Lower lobe of right lung (tissue), 2 donors: ENCODE measurements at regions not wholly inside any gene's neighbourhood (a gene's known extent, or its start where the extent isn't known, plus 50 kb on each side); places are given as distances from the start of the nearest gene placed in this dataset.
A peak's percentile ranks its signal among the peaks of the same experiment; 100 is the strongest.

Experiments used
- ATAC-seq, 2 donors: fragments of 200-7000 bp; cut with Tn5 transposase; one replicate each; pipeline ENCODE4 v1.9.1; 2020 to 2022; ENCODE audit warnings: mild to moderate bottlenecking in 2 of 2, moderate library complexity in 2 of 2
- DNase-seq: peaks from one replicate; pipeline ENCODE4 v3.0.0-alpha.2; 2020
- H3K27ac ChIP-seq: fragments of 200-600 bp; one replicate; pipeline ENCODE4 v1.8.0; 2022
- H3K27me3 ChIP-seq: fragments of 200-600 bp; one replicate; pipeline ENCODE4 v1.8.0; 2022; ENCODE audit warnings: low read depth
- H3K36me3 ChIP-seq: fragments of 200-600 bp; one replicate; pipeline ENCODE4 v1.8.0; 2022; ENCODE audit warnings: mild to moderate bottlenecking
- H3K4me1 ChIP-seq: fragments of 200-600 bp; one replicate; pipeline ENCODE4 v1.8.0; 2022
- H3K4me3 ChIP-seq: fragments of 200-600 bp; one replicate; pipeline ENCODE4 v1.8.0; 2022; ENCODE audit warnings: mild to moderate bottlenecking
- H3K9me3 ChIP-seq: fragments of 200-600 bp; one replicate; pipeline ENCODE4 v1.8.0; 2022
- CTCF ChIP-seq: fragments of 200-600 bp; IDR thresholded peaks from one replicate; pipeline ENCODE4 v1.8.0; 2022; ENCODE audit warnings: antibody characterized with exemption, mild to moderate bottlenecking
- intact Hi-C: fragments of 100-400 bp; cut with DNase I; formaldehyde crosslinking; loops from one replicate; pipeline ENCODE4 v1.11.0; 2022
- donor health status: DM: no; HTN: yes; CAD: no; lungs with severe emphysema.

GRCh38 chr2:164439885-164440284 lies 181.4 kb downstream of the GRB14 start:
- Histone ChIP-seq H3K36me3 (no peaks in the 10 kb centered on the region), H3K27me3 (no peaks in the 10 kb centered on the region), H3K9me3 (no peaks in the 10 kb centered on the region), H3K4me3 (no peak overlapping the region), H3K4me1 (no peaks in the 10 kb centered on the region), H3K27ac (no peak overlapping the region)
- no peak for ATAC-seq
- intact Hi-C loops = no loop called here
- no peak for DNase-seq
- no peak for TF ChIP-seq CTCF

DNA sequence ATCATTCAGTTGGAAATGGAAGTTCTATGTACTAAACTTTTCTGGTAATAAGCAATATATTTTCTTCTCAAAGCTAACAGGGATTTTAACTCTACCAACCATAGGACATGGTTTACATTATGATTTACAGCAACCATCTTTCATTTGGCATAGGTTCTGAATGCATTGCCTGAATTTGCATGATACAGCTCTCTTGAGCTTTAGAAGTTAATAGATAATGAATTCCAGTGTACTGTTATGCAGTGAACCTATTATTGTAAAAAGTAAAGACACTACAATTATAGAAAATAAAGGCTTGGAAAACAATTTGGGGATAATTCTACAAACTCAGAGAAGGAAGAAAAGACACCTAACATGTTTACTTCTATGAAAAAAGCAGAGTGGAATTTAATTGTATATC lies 182.0 kb downstream of the GRB14 start:
- TF ChIP-seq CTCF = no peak
- intact Hi-C loops = no loop called here
- no peak for ATAC-seq
- no peaks in the 10 kb centered on the region for H3K4me1 ChIP-seq
- no peak overlapping the region for H3K4me3 ChIP-seq
- no peak overlapping the region for H3K27ac ChIP-seq
- no peaks in the 10 kb centered on the region for H3K27me3 ChIP-seq
- H3K36me3 ChIP-seq = no peaks in the 10 kb centered on the region
- no peaks in the 10 kb centered on the region for H3K9me3 ChIP-seq
- DNase-seq = no peak

DNA sequence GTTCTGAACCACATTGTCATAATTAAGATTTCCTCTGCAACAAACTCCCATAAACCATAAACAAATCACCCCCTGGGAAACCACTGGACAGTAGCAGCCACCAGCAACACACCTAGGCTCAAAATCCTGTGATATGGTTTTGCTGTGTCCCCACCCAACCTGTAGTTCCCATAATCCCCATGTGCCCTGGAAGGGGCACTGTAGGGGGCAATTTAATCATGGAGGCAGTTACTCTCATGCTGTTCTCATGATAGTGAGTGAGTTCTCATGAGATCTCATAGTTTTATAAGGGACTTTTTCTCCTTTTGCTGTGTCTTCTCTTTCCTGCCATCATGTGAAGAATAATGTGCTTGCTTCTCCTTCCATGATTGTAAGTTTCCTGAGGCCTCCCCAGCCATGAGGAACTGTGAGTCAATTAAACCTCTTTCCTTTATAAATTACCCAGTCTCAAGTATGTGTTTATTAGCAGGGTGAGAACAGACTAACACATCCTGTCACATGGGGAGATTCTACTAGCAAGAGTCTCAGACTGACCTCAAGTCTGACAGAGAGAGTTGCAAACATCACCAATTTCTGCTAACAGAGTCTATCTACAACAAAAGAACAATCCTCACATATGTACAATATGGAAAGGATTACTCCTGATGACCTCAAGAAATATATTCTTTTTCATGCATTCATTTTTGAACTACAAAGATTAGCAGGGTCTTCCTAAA lies 182.6 kb downstream of the GRB14 start:
- H3K9me3 ChIP-seq = no peaks in the 10 kb centered on the region
- H3K4me1 ChIP-seq = no peaks in the 10 kb centered on the region
- H3K4me3 ChIP-seq = no peak overlapping the region
- H3K27ac ChIP-seq = no peak overlapping the region
- no peaks in the 10 kb centered on the region for H3K36me3 ChIP-seq
- intact Hi-C loops = no loop called here
- DNase-seq (no peak), ATAC-seq (no peak)
- no peaks in the 10 kb centered on the region for H3K27me3 ChIP-seq
- no peak for TF ChIP-seq CTCF

- Histone ChIP-seq H3K9me3 (no peaks in the 10 kb centered on the region), H3K4me3 (no peak overlapping the region), H3K36me3 (no peaks in the 10 kb centered on the region), H3K4me1 (no peaks in the 10 kb centered on the region), H3K27ac (no peak overlapping the region), H3K27me3 (no peaks in the 10 kb centered on the region)
- intact Hi-C loops = no loop called here
- ATAC-seq = no peak
- no peak for DNase-seq
- TF ChIP-seq CTCF = no peak
Observed at GRCh38 chr2:164436131-164436530, 185.2 kb downstream of the GRB14 start.

- Histone ChIP-seq H3K4me3 (no peak overlapping the region), H3K27ac (no peak overlapping the region), H3K36me3 (no peaks in the 10 kb centered on the region), H3K27me3 (no peaks in the 10 kb centered on the region), H3K9me3 (no peaks in the 10 kb centered on the region), H3K4me1 (no peaks in the 10 kb centered on the region)
- ATAC-seq = peak in 1 of 2 donors; percentile 61
- DNase-seq = no peak
- TF ChIP-seq CTCF = peak; percentile 44
- intact Hi-C loops = no loop called here
Observed at GRCh38 chr2:164430166-164430783, 191.0 kb downstream of the GRB14 start.
